ENCODE measurements at regions not wholly inside any gene's neighbourhood (a gene's known extent, or its start where the extent isn't known, plus 50 kb on each side); places are given as distances from the start of the nearest gene placed in this dataset.

DNA sequence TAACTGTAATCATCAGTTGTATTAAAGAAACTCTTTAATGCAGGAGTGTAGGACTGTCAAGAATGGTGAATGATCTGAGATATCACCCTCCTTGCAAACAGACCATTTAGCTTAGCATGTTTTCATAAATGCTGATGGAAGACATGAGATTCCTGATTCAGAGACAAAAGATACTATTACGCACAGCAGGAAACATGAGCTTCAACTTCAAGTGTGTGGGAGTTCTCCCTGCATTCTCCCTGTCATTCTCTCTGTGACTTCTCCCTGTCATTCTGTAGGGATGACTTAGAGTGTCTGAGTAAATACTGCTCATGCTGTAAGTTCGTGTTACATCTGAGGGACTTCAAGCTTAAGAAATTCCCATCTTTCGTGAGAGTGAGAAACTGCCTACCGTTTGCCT lies 866.0 kb upstream of the PRKX start:
- Histone ChIP-seq H3K9ac (ENCODE audit: control insufficient read depth, extremely low read depth, insufficient read depth, low read length) (no peak overlapping the region), H2AFZ (ENCODE audit: control insufficient read depth, low read length) (no peak overlapping the region), H3K4me3 (ENCODE audit: control insufficient read depth in 2 of 3, extremely low read depth in 1 of 3, insufficient read depth in 2 of 3, low read depth in 1 of 3, low read length in 3 of 3) (no peak overlapping the region), H4K20me1 (ENCODE audit: control insufficient read depth, extremely low read depth, insufficient read depth, low read length) (no peaks in the 10 kb centered on the region), H3K4me1 (ENCODE audit: control insufficient read depth, extremely low read depth, insufficient read depth, low read length) (no peaks in the 10 kb centered on the region), H3K27me3 (ENCODE audit: control insufficient read depth, extremely low read depth, insufficient read depth, low read length) (no peaks in the 10 kb centered on the region), H3K79me2 (ENCODE audit: control insufficient read depth, insufficient read depth, low read length) (no peaks in the 10 kb centered on the region), H3K27ac (ENCODE audit: control insufficient read depth, insufficient read depth, low read length) (no peak overlapping the region), H3K36me3 (ENCODE audit: control insufficient read depth in 2 of 2, extremely low read depth in 1 of 2, insufficient read depth in 2 of 2, low read length in 2 of 2) (no peaks in the 10 kb centered on the region), H3K4me2 (ENCODE audit: control insufficient read depth, extremely low read depth, insufficient read depth, low read depth, low read length) (no peak overlapping the region), H3K9me3 (ENCODE audit: control insufficient read depth, low read depth, low read length) (no peaks in the 10 kb centered on the region), H3K9me1 (ENCODE audit: control insufficient read depth, extremely low read depth, insufficient read depth, low read length) (no peaks in the 10 kb centered on the region)
- DNase-seq (ENCODE audit: low read depth, low spot score) (no peak), FAIRE-seq (no peak)
- no peak for TF ChIP-seq EZH2 (IDR thresholded peaks at IDR 0.05; ENCODE audit: low read length)
- TF ChIP-seq, protein P1, sequence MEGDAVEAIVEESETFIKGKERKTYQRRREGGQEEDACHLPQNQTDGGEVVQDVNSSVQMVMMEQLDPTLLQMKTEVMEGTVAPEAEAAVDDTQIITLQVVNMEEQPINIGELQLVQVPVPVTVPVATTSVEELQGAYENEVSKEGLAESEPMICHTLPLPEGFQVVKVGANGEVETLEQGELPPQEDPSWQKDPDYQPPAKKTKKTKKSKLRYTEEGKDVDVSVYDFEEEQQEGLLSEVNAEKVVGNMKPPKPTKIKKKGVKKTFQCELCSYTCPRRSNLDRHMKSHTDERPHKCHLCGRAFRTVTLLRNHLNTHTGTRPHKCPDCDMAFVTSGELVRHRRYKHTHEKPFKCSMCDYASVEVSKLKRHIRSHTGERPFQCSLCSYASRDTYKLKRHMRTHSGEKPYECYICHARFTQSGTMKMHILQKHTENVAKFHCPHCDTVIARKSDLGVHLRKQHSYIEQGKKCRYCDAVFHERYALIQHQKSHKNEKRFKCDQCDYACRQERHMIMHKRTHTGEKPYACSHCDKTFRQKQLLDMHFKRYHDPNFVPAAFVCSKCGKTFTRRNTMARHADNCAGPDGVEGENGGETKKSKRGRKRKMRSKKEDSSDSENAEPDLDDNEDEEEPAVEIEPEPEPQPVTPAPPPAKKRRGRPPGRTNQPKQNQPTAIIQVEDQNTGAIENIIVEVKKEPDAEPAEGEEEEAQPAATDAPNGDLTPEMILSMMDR (optimal IDR thresholded peaks at IDR 0.05 in 1 of 3, IDR thresholded peaks at IDR 0.05 in 1 of 3, conservative IDR thresholded peaks at IDR 0.05 in 1 of 3; ENCODE audit: extremely low read depth in 1 of 3, insufficient read depth in 2 of 3, low read length in 3 of 3), result no peak
- dilution Hi-C loops (cut with MboI; ENCODE audit: extremely low pct_ligation_motif_present, low sequenced_read_pairs), result no loop called here

DNA sequence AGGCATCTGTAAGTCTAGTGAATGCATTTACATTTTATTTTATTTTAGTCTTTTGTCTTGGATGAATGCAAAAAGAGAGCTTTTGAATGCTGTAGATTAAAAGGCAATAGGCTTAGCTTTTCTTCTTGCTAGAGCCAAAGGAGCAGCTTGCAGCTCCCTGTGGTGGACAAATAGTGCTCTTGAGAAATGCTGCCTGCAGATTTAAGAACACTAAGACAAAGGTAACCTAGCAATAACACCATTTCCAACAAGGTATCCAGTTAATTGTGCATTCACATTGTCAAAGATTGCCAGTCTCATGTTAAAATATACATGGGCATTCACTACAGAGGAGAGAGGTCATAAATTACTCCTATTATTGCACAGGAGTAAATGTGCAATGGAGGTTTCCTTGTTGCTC lies 859.2 kb upstream of the PRKX start:
- Histone ChIP-seq H3K9me3 (ENCODE audit: control insufficient read depth, low read depth, low read length) (no peaks in the 10 kb centered on the region), H3K4me2 (ENCODE audit: control insufficient read depth, extremely low read depth, insufficient read depth, low read depth, low read length) (no peak overlapping the region), H3K36me3 (ENCODE audit: control insufficient read depth in 2 of 2, extremely low read depth in 1 of 2, insufficient read depth in 2 of 2, low read length in 2 of 2) (no peaks in the 10 kb centered on the region), H3K27ac (ENCODE audit: control insufficient read depth, insufficient read depth, low read length) (no peak overlapping the region), H3K4me3 (ENCODE audit: control insufficient read depth in 2 of 3, extremely low read depth in 1 of 3, insufficient read depth in 2 of 3, low read depth in 1 of 3, low read length in 3 of 3) (no peak overlapping the region), H3K4me1 (ENCODE audit: control insufficient read depth, extremely low read depth, insufficient read depth, low read length) (no peaks in the 10 kb centered on the region), H3K9me1 (ENCODE audit: control insufficient read depth, extremely low read depth, insufficient read depth, low read length) (no peaks in the 10 kb centered on the region), H3K79me2 (ENCODE audit: control insufficient read depth, insufficient read depth, low read length) (no peaks in the 10 kb centered on the region), H2AFZ (ENCODE audit: control insufficient read depth, low read length) (no peak overlapping the region), H3K27me3 (ENCODE audit: control insufficient read depth, extremely low read depth, insufficient read depth, low read length) (no peaks in the 10 kb centered on the region), H4K20me1 (ENCODE audit: control insufficient read depth, extremely low read depth, insufficient read depth, low read length) (no peaks in the 10 kb centered on the region), H3K9ac (ENCODE audit: control insufficient read depth, extremely low read depth, insufficient read depth, low read length) (no peak overlapping the region)
- DNase-seq (ENCODE audit: low read depth, low spot score) (no peak), FAIRE-seq (no peak)
- no peak for TF ChIP-seq EZH2 (IDR thresholded peaks at IDR 0.05; ENCODE audit: low read length)
- TF ChIP-seq, protein P1 (optimal IDR thresholded peaks at IDR 0.05 in 1 of 3, IDR thresholded peaks at IDR 0.05 in 1 of 3, conservative IDR thresholded peaks at IDR 0.05 in 1 of 3; ENCODE audit: extremely low read depth in 1 of 3, insufficient read depth in 2 of 3, low read length in 3 of 3), result no peak
- dilution Hi-C loops (cut with MboI; ENCODE audit: extremely low pct_ligation_motif_present, low sequenced_read_pairs), result no loop called here
